Stimulated activated naive CD8-positive, alpha-beta T cell treated with anti-CD3 and anti-CD28 coated beads, Interleukin-15, amount 100 ng/mL, for 72 hours (primary cell): ENCODE measurements at regions not wholly inside any gene's neighbourhood (a gene's known extent, or its start where the extent isn't known, plus 50 kb on each side); places are given as distances from the start of the nearest gene placed in this dataset.

ENCODE experiments used
- ATAC-seq: fragments of 150-1000 bp; cut with Tn5 transposase; 2 replicates; pipeline ENCODE4 v1.10.0; 2021; ENCODE audit warnings: mild to moderate bottlenecking, moderate library complexity
- DNase-seq, 2 donors: peaks; one replicate each; pipeline ENCODE4 v3.0.0; 2021 to 2022
- H3K27ac Mint-ChIP-seq, 2 donors: one replicate each; pipeline ENCODE4 v1.8.0; 2022; ENCODE audit warnings: mild to moderate bottlenecking in 2 of 2, mixed read lengths in 2 of 2, moderate library complexity in 2 of 2
- H3K27me3 Mint-ChIP-seq: one replicate; pipeline ENCODE4 v1.8.0; 2022; ENCODE audit warnings: mixed read lengths
- H3K4me1 Mint-ChIP-seq: one replicate; pipeline ENCODE4 v1.8.0; 2022; ENCODE audit warnings: mild to moderate bottlenecking, mixed read lengths
- H3K4me3 Mint-ChIP-seq, 2 donors: one replicate each; pipeline ENCODE4 v1.8.0; 2022; ENCODE audit warnings: mild to moderate bottlenecking in 2 of 2, mixed read lengths in 2 of 2, moderate library complexity in 1 of 2
- H3K9me3 Mint-ChIP-seq, 2 donors: one replicate each; pipeline ENCODE4 v1.8.0; 2022; ENCODE audit warnings: mixed read lengths in 2 of 2

- no peak for DNase-seq
- Mint-ChIP-seq H3K27ac (no peak overlapping the region), H3K4me3 (no peak overlapping the region), H3K27me3 (peaks cover 15% of the 10 kb centered on the region), H3K9me3 (peaks cover 0 to 5% of the 10 kb centered on the region in 2 donors), H3K4me1 (no peaks in the 10 kb centered on the region)
- no peak for ATAC-seq
Measured at GRCh38 chr18:987325-988186, 82.9 kb downstream of the ADCYAP1 start.

- H3K27ac Mint-ChIP-seq = no peak overlapping the region
- ATAC-seq = no peak
- no peaks in the 10 kb centered on the region for H3K4me1 Mint-ChIP-seq
- H3K9me3 Mint-ChIP-seq = peaks cover 11 to 15% of the 10 kb centered on the region in 2 donors
- H3K27me3 Mint-ChIP-seq = peaks cover 15% of the 10 kb centered on the region
- DNase-seq = no peak
- H3K4me3 Mint-ChIP-seq = no peak overlapping the region
Measured at GRCh38 chr18:989425-989824, 84.8 kb downstream of the ADCYAP1 start.

GRCh38 chr18:990197-990596 is 85.5 kb downstream of the ADCYAP1 start:
- no peak overlapping the region for H3K27ac Mint-ChIP-seq

GRCh38 chr18:991441-991840 is 86.8 kb downstream of the ADCYAP1 start:
- H3K27ac Mint-ChIP-seq = no peak overlapping the region
- no peak overlapping the region for H3K4me3 Mint-ChIP-seq
- DNase-seq (no peak), ATAC-seq (no peak)
- peaks cover 9% of the 10 kb centered on the region for H3K27me3 Mint-ChIP-seq
- H3K9me3 Mint-ChIP-seq = peaks cover 16 to 19% of the 10 kb centered on the region in 2 donors
- H3K4me1 Mint-ChIP-seq = no peaks in the 10 kb centered on the region

More at GRCh38 chr18:990197-990596, 85.5 kb downstream of the ADCYAP1 start:
- no peak for DNase-seq
- Mint-ChIP-seq H3K27me3 (peaks cover 15% of the 10 kb centered on the region), H3K4me1 (no peaks in the 10 kb centered on the region), H3K4me3 (no peak overlapping the region), H3K9me3 (peaks cover 16 to 19% of the 10 kb centered on the region in 2 donors)
- ATAC-seq = no peak

- peaks cover 9% of the 10 kb centered on the region for H3K27me3 Mint-ChIP-seq
Measured at GRCh38 chr18:993560-993959, 88.9 kb downstream of the ADCYAP1 start.

GRCh38 chr18:995629-996028 is 91.0 kb downstream of the ADCYAP1 start:
- no peak for DNase-seq
- no peak overlapping the region for H3K27ac Mint-ChIP-seq
- peaks cover 5% of the 10 kb centered on the region for H3K27me3 Mint-ChIP-seq
- no peak for ATAC-seq
- no peaks in the 10 kb centered on the region for H3K4me1 Mint-ChIP-seq
- no peak overlapping the region for H3K4me3 Mint-ChIP-seq
- H3K9me3 Mint-ChIP-seq = peaks cover 16 to 19% of the 10 kb centered on the region in 2 donors

More at GRCh38 chr18:993560-993959, 88.9 kb downstream of the ADCYAP1 start:
- Mint-ChIP-seq H3K9me3 (peaks cover 16 to 19% of the 10 kb centered on the region in 2 donors), H3K4me3 (no peak overlapping the region), H3K27ac (no peak overlapping the region), H3K4me1 (no peaks in the 10 kb centered on the region)
- DNase-seq = no peak
- ATAC-seq = no peak

- DNase-seq = no peak
- H3K27me3 Mint-ChIP-seq = no peaks in the 10 kb centered on the region
- no peaks in the 10 kb centered on the region for H3K4me1 Mint-ChIP-seq
- no peak overlapping the region for H3K4me3 Mint-ChIP-seq
- H3K27ac Mint-ChIP-seq = no peak overlapping the region
- no peak for ATAC-seq
- H3K9me3 Mint-ChIP-seq = peaks cover 15 to 20% of the 10 kb centered on the region in 2 donors
Measured at GRCh38 chr18:997499-997898, 92.8 kb downstream of the ADCYAP1 start.

- Mint-ChIP-seq H3K4me1 (no peaks in the 10 kb centered on the region), H3K9me3 (peaks cover 14 to 23% of the 10 kb centered on the region in 2 donors), H3K27ac (no peak overlapping the region), H3K27me3 (no peaks in the 10 kb centered on the region), H3K4me3 (no peak overlapping the region)
- no peak for DNase-seq
- no peak for ATAC-seq
Measured at GRCh38 chr18:998936-999335, 94.3 kb downstream of the ADCYAP1 start.

- Mint-ChIP-seq H3K9me3 (peaks cover 9 to 14% of the 10 kb centered on the region in 2 donors), H3K4me3 (no peak overlapping the region), H3K27me3 (no peaks in the 10 kb centered on the region), H3K4me1 (no peaks in the 10 kb centered on the region), H3K27ac (no peak overlapping the region)
- no peak for ATAC-seq
- no peak for DNase-seq
Measured at GRCh38 chr18:1002653-1003178, 98.0 kb downstream of the ADCYAP1 start.

- ATAC-seq (no peak), DNase-seq (no peak)
- no peak overlapping the region for H3K27ac Mint-ChIP-seq
- H3K9me3 Mint-ChIP-seq = peaks cover 9 to 14% of the 10 kb centered on the region in 2 donors
- H3K4me3 Mint-ChIP-seq = no peak overlapping the region
- no peaks in the 10 kb centered on the region for H3K4me1 Mint-ChIP-seq
- H3K27me3 Mint-ChIP-seq = no peaks in the 10 kb centered on the region
Measured at GRCh38 chr18:1003499-1003898, 98.8 kb downstream of the ADCYAP1 start.

- no peaks in the 10 kb centered on the region for H3K27me3 Mint-ChIP-seq
- H3K27ac Mint-ChIP-seq = no peak overlapping the region
- H3K4me3 Mint-ChIP-seq = no peak overlapping the region
- peaks cover 9% of the 10 kb centered on the region in 2 donors for H3K9me3 Mint-ChIP-seq
- DNase-seq = no peak
- H3K4me1 Mint-ChIP-seq = no peaks in the 10 kb centered on the region
- ATAC-seq = peak; percentile 9
Measured at GRCh38 chr18:1006304-1006703, 101.6 kb downstream of the ADCYAP1 start.

- Mint-ChIP-seq H3K4me3 (no peak overlapping the region), H3K27ac (no peak overlapping the region), H3K9me3 (peaks cover 9% of the 10 kb centered on the region in 2 donors), H3K4me1 (no peaks in the 10 kb centered on the region), H3K27me3 (no peaks in the 10 kb centered on the region)
- no peak for ATAC-seq
- no peak for DNase-seq
Measured at GRCh38 chr18:1006965-1007364, 102.3 kb downstream of the ADCYAP1 start.

- H3K27ac Mint-ChIP-seq = no peak overlapping the region
- no peak for DNase-seq
- ATAC-seq = no peak
- H3K4me3 Mint-ChIP-seq = no peak overlapping the region
- H3K9me3 Mint-ChIP-seq = no peaks in the 10 kb centered on the region
- H3K4me1 Mint-ChIP-seq = no peaks in the 10 kb centered on the region
- H3K27me3 Mint-ChIP-seq = no peaks in the 10 kb centered on the region
Measured at GRCh38 chr18:1011349-1011748, 106.7 kb downstream of the ADCYAP1 start.

- no peak for ATAC-seq
- no peaks in the 10 kb centered on the region for H3K9me3 Mint-ChIP-seq
- peak overlapping the region in 1 of 2 donors; percentile 39 for H3K27ac Mint-ChIP-seq
- no peak for DNase-seq
- H3K4me1 Mint-ChIP-seq = no peaks in the 10 kb centered on the region
- H3K27me3 Mint-ChIP-seq = no peaks in the 10 kb centered on the region
- H3K4me3 Mint-ChIP-seq = no peak overlapping the region
Measured at GRCh38 chr18:1012775-1013174, 108.1 kb downstream of the ADCYAP1 start.

- Mint-ChIP-seq H3K27me3 (no peaks in the 10 kb centered on the region), H3K27ac (peak overlapping the region in 1 of 2 donors; percentile 34), H3K9me3 (no peaks in the 10 kb centered on the region), H3K4me3 (no peak overlapping the region), H3K4me1 (no peaks in the 10 kb centered on the region)
- DNase-seq = no peak
- no peak for ATAC-seq
Measured at GRCh38 chr18:1013951-1014350, 109.3 kb downstream of the ADCYAP1 start.

GRCh38 chr18:1014509-1014908 is 109.8 kb downstream of the ADCYAP1 start:
- no peaks in the 10 kb centered on the region for H3K9me3 Mint-ChIP-seq
- no peak for DNase-seq
- no peak for ATAC-seq
- no peaks in the 10 kb centered on the region for H3K4me1 Mint-ChIP-seq
- no peaks in the 10 kb centered on the region for H3K27me3 Mint-ChIP-seq
- no peak overlapping the region for H3K27ac Mint-ChIP-seq
- H3K4me3 Mint-ChIP-seq = no peak overlapping the region
